HCT116 (cell line): ENCODE measurements at regions not wholly inside any gene's neighbourhood (a gene's known extent, or its start where the extent isn't known, plus 50 kb on each side); places are given as distances from the start of the nearest gene placed in this dataset.

Source experiments
- ATAC-seq: fragments of 200-7000 bp; cut with Tn5 transposase; 2 replicates; pipeline ENCODE4 v1.9.1; 2020; ENCODE audit warnings: mild to moderate bottlenecking, moderate library complexity
- BruUV-seq: library from RNA; stranded (reverse); fragments of 400-500 nt; replicated peaks from 2 replicates; lab custom pipeline; 2021; lab: Mats Ljungman, UMichigan
- CTCF ChIA-PET: fragments of 300-600 bp; sonication (Branson Sonifier 250); formaldehyde crosslinking; loops from one replicate; lab custom pipeline; 2021; ENCODE audit warnings: antibody characterized with exemption; lab: Charles Lee
- POLR2A ChIA-PET: fragments of 300-600, 350-600 bp; sonication (Branson Sonifier 250); formaldehyde crosslinking; loops from one replicate; lab custom pipeline; 2021; ENCODE audit warnings: antibody characterized with exemption; lab: Charles Lee
- RAD21 ChIA-PET, 2 experiments: fragments of 300-600 bp; sonication (Branson Sonifier 250); formaldehyde crosslinking; loops; one replicate each; lab custom pipeline; 2023; ENCODE audit warnings: low total read pairs in 2 of 2; ENCODE audit not compliant: uncharacterized antibody in 2 of 2, unreplicated experiment in 2 of 2, low non-redundant PET in 1 of 2; lab: Charles Lee
- DNase-seq: peaks from one replicate; pipeline ENCODE4 v3.0.0-alpha.2; 2010; ENCODE audit warnings: low read depth, low spot score
- H2AFZ ChIP-seq: fragments of 200-600 bp; shearing (Covaris generic), sonication (generic); 2 replicates; pipeline ENCODE4 v1.6.1; 2017; ENCODE audit warnings: low read depth, mixed run types, mixed read lengths, antibody characterized with exemption, low read length; ENCODE audit not compliant: poor library complexity, severe bottlenecking
- H3K27ac ChIP-seq: 2 replicates; pipeline ENCODE4 v1.5.1; 2012; ENCODE audit warnings: low read depth, low read length
- H3K27me3 ChIP-seq: fragments of 200-600 bp; sonication (generic); 2 replicates; pipeline ENCODE4 v1.6.1; 2016; ENCODE audit warnings: mixed run types, low read length, mixed read lengths; ENCODE audit not compliant: insufficient read depth
- H3K36me3 ChIP-seq, 2 experiments: fragments of 200-500 bp in 1 of 2; fragments of 200-600 bp in 1 of 2; sonication (Bioruptor generic) in 1 of 2; sonication (generic) in 1 of 2; 2 replicates each; pipeline versions ENCODE4 v1.5.1 to v1.6.1; 2014 to 2016; ENCODE audit warnings: low read length in 2 of 2, inconsistent platforms in 1 of 2, mixed read lengths in 1 of 2, mixed run types in 1 of 2; ENCODE audit not compliant: insufficient read depth in 2 of 2, control insufficient read depth in 1 of 2
- H3K4me1 ChIP-seq, 2 experiments: fragments of 200-600 bp in 1 of 2; sonication (generic) in 1 of 2; 2 replicates each; pipeline versions ENCODE4 v1.5.1 to v1.6.1; 2012 to 2017; ENCODE audit warnings: low read length in 2 of 2, inconsistent platforms in 1 of 2, mild to moderate bottlenecking in 1 of 2, mixed read lengths in 1 of 2, mixed run types in 1 of 2, moderate library complexity in 1 of 2; ENCODE audit not compliant: insufficient read depth in 2 of 2, control insufficient read depth in 1 of 2
- H3K4me2 ChIP-seq: fragments of 200-600 bp; sonication (generic); 2 replicates; pipeline ENCODE4 v1.6.1; 2017; ENCODE audit warnings: mixed run types, low read length, mixed read lengths
- H3K4me3 ChIP-seq, 2 experiments: fragments of 200-600 bp in 1 of 2; sonication (generic) in 1 of 2; replicated peaks in 1 of 2; 2 replicates each; pipeline ENCODE4 v1.5.1; 2011 to 2016; ENCODE audit warnings: low read length in 2 of 2, control low read depth in 1 of 2, low read depth in 1 of 2, mild to moderate bottlenecking in 1 of 2, mixed read lengths in 1 of 2, mixed run types in 1 of 2
- H3K79me2 ChIP-seq: fragments of 200-600 bp; sonication (generic); 2 replicates; pipeline ENCODE4 v1.6.1; 2017; ENCODE audit warnings: mild to moderate bottlenecking, mixed run types, low read length, moderate library complexity, mixed read lengths; ENCODE audit not compliant: insufficient read depth
- H3K9ac ChIP-seq: fragments of 200-600 bp; sonication (generic); 2 replicates; pipeline ENCODE4 v1.6.1; 2016; ENCODE audit warnings: low read length, mixed read lengths
- H3K9me2 ChIP-seq: fragments of 200-600 bp; sonication (generic), shearing (Covaris generic); 2 replicates; pipeline ENCODE4 v1.6.1; 2017; ENCODE audit warnings: mixed run types, mild to moderate bottlenecking, moderate library complexity; ENCODE audit not compliant: insufficient read depth
- H3K9me3 ChIP-seq, 2 experiments: fragments of 200-500 bp in 1 of 2; fragments of 200-600 bp in 1 of 2; sonication (Bioruptor generic) in 1 of 2; sonication (generic) in 1 of 2; 2 replicates each; pipeline ENCODE4 v1.6.1; 2014 to 2017; ENCODE audit warnings: low read length in 2 of 2, mixed read lengths in 2 of 2, inconsistent platforms in 1 of 2, low read depth in 1 of 2, mild to moderate bottlenecking in 1 of 2, mixed run types in 1 of 2, moderate library complexity in 1 of 2; ENCODE audit not compliant: control insufficient read depth in 1 of 2, insufficient read depth in 1 of 2
- H4K20me1 ChIP-seq: fragments of 200-600 bp; sonication (generic), shearing (Covaris generic); 2 replicates; pipeline ENCODE4 v1.6.1; 2017; ENCODE audit warnings: mixed run types, mild to moderate bottlenecking, moderate library complexity; ENCODE audit not compliant: insufficient read depth
- ATF3 ChIP-seq: IDR thresholded peaks from 2 replicates; pipeline ENCODE4 v1.6.1; 2012
- CBX3 ChIP-seq: IDR thresholded peaks from 2 replicates; pipeline ENCODE4 v1.6.1; 2012; ENCODE audit warnings: low read depth
- CEBPB ChIP-seq: IDR thresholded peaks from 2 replicates; pipeline ENCODE4 v1.6.1; 2012; ENCODE audit warnings: low read depth
- EGR1 ChIP-seq: IDR thresholded peaks from 2 replicates; pipeline ENCODE4 v1.6.1; 2012; ENCODE audit warnings: low read depth
- EZH2 ChIP-seq: fragments of 200-600 bp; sonication (generic); IDR thresholded peaks from 2 replicates; pipeline ENCODE4 v1.6.1; 2017; ENCODE audit warnings: antibody characterized with exemption, mixed run types
- EZH2phosphoT487 ChIP-seq: fragments of 200-600 bp; IDR thresholded peaks from 2 replicates; pipeline ENCODE4 v1.6.1; 2018; ENCODE audit warnings: antibody characterized with exemption, borderline replicate concordance
- MAX ChIP-seq: IDR thresholded peaks from 2 replicates; pipeline ENCODE4 v1.6.1; 2012
- POLR2AphosphoS5 ChIP-seq: IDR thresholded peaks from 2 replicates; pipeline ENCODE4 v1.6.1; 2011; ENCODE audit warnings: mild to moderate bottlenecking, low read depth, low read length, moderate library complexity
- SIN3A ChIP-seq: IDR thresholded peaks from 2 replicates; pipeline ENCODE4 v1.6.1; 2012; ENCODE audit warnings: low read depth
- SP1 ChIP-seq: IDR thresholded peaks from 2 replicates; pipeline ENCODE4 v1.6.1; 2012; ENCODE audit warnings: low read depth
- SRF ChIP-seq: IDR thresholded peaks from 2 replicates; pipeline ENCODE4 v1.6.1; 2012; ENCODE audit warnings: low read depth
- TCF7L2 ChIP-seq: IDR thresholded peaks from 2 replicates; pipeline ENCODE4 v1.7.0; 2011; ENCODE audit warnings: borderline replicate concordance, inconsistent platforms; ENCODE audit not compliant: insufficient read depth, insufficient read length; ENCODE audit errors: extremely low read depth
- YY1 ChIP-seq: IDR thresholded peaks from 2 replicates; pipeline ENCODE4 v1.6.1; 2011; ENCODE audit warnings: low read length, low read depth, moderate library complexity, mild to moderate bottlenecking; ENCODE audit not compliant: insufficient replicate concordance; ENCODE audit errors: extremely low read depth
- ZFX ChIP-seq: fragments of 450-650 bp; IDR thresholded peaks from 2 replicates; pipeline ENCODE4 v1.6.1; 2017
- intact Hi-C: fragments of 100-400 bp; cut with micrococcal nuclease; formaldehyde crosslinking; loops from 2 replicates; pipeline ENCODE4 v1.10.0; 2022

GRCh38 chr18:24991141-24992060, 360.6 kb downstream of the ZNF521 start:
- ATAC-seq = no peak
- Histone ChIP-seq H3K4me3 (no peak overlapping the region), H2AFZ (no peak overlapping the region), H3K9me3 (no peaks in the 10 kb centered on the region), H3K9me2 (no peaks in the 10 kb centered on the region), H3K36me3 (no peaks in the 10 kb centered on the region), H3K27me3 (no peaks in the 10 kb centered on the region; the same call in 1 of the 2 replicates), H4K20me1 (no peaks in the 10 kb centered on the region), H3K79me2 (no peaks in the 10 kb centered on the region), H3K4me2 (no peak overlapping the region), H3K4me1 (no peaks in the 10 kb centered on the region), H3K9ac (no peak overlapping the region), H3K27ac (no peak overlapping the region)
- ChIA-PET POLR2A (no interaction called here), CTCF (no interaction called here), RAD21 (no interaction called here)
- TF ChIP-seq EZH2phosphoT487 = no peak
- TF ChIP-seq SRF = no peak
- no peak for TF ChIP-seq POLR2AphosphoS5
- no peak for TF ChIP-seq EZH2
- TF ChIP-seq TCF7L2 = no peak
- intact Hi-C loops = no loop called here
- no TSS peak for BruUV-seq
- no peak for DNase-seq

- DNase-seq (no peak), ATAC-seq (no peak)
- no peak overlapping the region for H3K27ac ChIP-seq
- POLR2A ChIA-PET = no interaction called here
- no peak overlapping the region for H2AFZ ChIP-seq
- TF ChIP-seq EGR1 (no peak), POLR2AphosphoS5 (no peak), ATF3 (no peak), SP1 (no peak), TCF7L2 (no peak), MAX (no peak), SIN3A (no peak), CEBPB (no peak), EZH2 (no peak), YY1 (no peak), ZFX (no peak), CBX3 (no peak)
- H3K79me2 ChIP-seq = no peaks in the 10 kb centered on the region
- no peak overlapping the region for H3K4me2 ChIP-seq
- RAD21 ChIA-PET = no interaction called here
- no peaks in the 10 kb centered on the region for H3K36me3 ChIP-seq
- H3K9me3 ChIP-seq = no peaks in the 10 kb centered on the region
- no peaks in the 10 kb centered on the region for H3K9me2 ChIP-seq
- no peaks in the 10 kb centered on the region for H4K20me1 ChIP-seq
- no peak overlapping the region for H3K9ac ChIP-seq
- CTCF ChIA-PET = no interaction called here
- intact Hi-C loops = no loop called here
- no peak overlapping the region for H3K4me3 ChIP-seq
- no peaks in the 10 kb centered on the region for H3K27me3 ChIP-seq
- BruUV-seq = no TSS peak
- H3K4me1 ChIP-seq = no peaks in the 10 kb centered on the region
These were observed 359.5 kb downstream of the ZNF521 start for GRCh38 chr18:24992491-24992890.
